ENCODE measurements at regions not wholly inside any gene's neighbourhood (a gene's known extent, or its start where the extent isn't known, plus 50 kb on each side); places are given as distances from the start of the nearest gene placed in this dataset.

- peaks cover 5% of the 10 kb centered on the region for H3K4me1 Mint-ChIP-seq
- Histone ChIP-seq H3K27me3 (ENCODE audit: control insufficient read depth, insufficient read depth, low read length, poor library complexity, severe bottlenecking) (no peaks in the 10 kb centered on the region), H3K9ac (ENCODE audit: extremely low read depth, low read length, poor library complexity, severe bottlenecking) (no peak overlapping the region), H3K4me3 (ENCODE audit: low read length) (no peak overlapping the region), H3K27ac (ENCODE audit: low read depth, low read length) (no peak overlapping the region), H3K9me3 (ENCODE audit: control insufficient read depth, low read length) (peaks cover 1% of the 10 kb centered on the region), H3K4me1 (ENCODE audit: control insufficient read depth, insufficient read depth, low read length) (no peaks in the 10 kb centered on the region), H3K36me3 (ENCODE audit: control insufficient read depth, insufficient read depth, low read length) (no peaks in the 10 kb centered on the region)
- no peak for DNase-seq
- no peak overlapping the region for H3K4me3 Mint-ChIP-seq
- no peaks in the 10 kb centered on the region for H3K36me3 Mint-ChIP-seq (ENCODE audit: low read depth)
- peaks cover 2% of the 10 kb centered on the region for H3K9me3 Mint-ChIP-seq
- H3K27ac Mint-ChIP-seq = no peak overlapping the region
- H3K27me3 Mint-ChIP-seq (ENCODE audit: insufficient read depth) = peaks cover 1% of the 10 kb centered on the region
- TF ChIP-seq, protein P1, sequence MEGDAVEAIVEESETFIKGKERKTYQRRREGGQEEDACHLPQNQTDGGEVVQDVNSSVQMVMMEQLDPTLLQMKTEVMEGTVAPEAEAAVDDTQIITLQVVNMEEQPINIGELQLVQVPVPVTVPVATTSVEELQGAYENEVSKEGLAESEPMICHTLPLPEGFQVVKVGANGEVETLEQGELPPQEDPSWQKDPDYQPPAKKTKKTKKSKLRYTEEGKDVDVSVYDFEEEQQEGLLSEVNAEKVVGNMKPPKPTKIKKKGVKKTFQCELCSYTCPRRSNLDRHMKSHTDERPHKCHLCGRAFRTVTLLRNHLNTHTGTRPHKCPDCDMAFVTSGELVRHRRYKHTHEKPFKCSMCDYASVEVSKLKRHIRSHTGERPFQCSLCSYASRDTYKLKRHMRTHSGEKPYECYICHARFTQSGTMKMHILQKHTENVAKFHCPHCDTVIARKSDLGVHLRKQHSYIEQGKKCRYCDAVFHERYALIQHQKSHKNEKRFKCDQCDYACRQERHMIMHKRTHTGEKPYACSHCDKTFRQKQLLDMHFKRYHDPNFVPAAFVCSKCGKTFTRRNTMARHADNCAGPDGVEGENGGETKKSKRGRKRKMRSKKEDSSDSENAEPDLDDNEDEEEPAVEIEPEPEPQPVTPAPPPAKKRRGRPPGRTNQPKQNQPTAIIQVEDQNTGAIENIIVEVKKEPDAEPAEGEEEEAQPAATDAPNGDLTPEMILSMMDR (conservative IDR thresholded peaks at IDR 0.05) = no peak
- 83 to 92% methylated on average over 1 of the region's 1 CpG for WGBS, 2 experiments (ENCODE audit: insufficient coverage in 1 of 2, insufficient read length in 1 of 2)
These were observed 121.4 kb upstream of the CEP162 start for GRCh38 chr6:84348801-84349200.

DNA sequence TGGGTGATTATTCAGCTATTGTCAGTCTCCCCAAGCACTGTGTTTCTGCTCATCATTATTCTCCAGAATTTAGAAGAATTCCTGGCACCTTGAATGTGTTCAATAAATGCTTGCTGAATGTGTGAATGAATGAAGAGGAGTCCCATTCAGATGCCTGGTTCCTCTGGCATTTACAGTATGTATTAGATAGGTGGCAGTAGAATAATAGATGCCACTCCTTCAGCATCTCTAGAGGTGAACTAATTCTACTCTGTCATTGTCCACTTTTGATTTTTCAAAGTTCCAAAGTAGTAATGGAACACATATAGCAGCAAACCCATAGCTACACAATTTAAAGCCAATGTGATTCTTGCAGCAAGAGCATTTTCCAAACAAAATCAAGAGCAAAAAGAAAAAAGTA lies 118.9 kb upstream of the CEP162 start:
- TF ChIP-seq, protein P1 (conservative IDR thresholded peaks at IDR 0.05) = peak; percentile 55
- no peak overlapping the region for H3K9ac ChIP-seq (ENCODE audit: extremely low read depth, low read length, poor library complexity, severe bottlenecking)

GRCh38 chr6:84344005-84344404 lies 116.6 kb upstream of the CEP162 start:
- no peaks in the 10 kb centered on the region for H3K4me1 ChIP-seq (ENCODE audit: control insufficient read depth, insufficient read depth, low read length)
- TF ChIP-seq, protein P1 (conservative IDR thresholded peaks at IDR 0.05) = no peak
- H3K9me3 ChIP-seq (ENCODE audit: control insufficient read depth, low read length) = peaks cover 18% of the 10 kb centered on the region
- H3K27me3 ChIP-seq (ENCODE audit: control insufficient read depth, insufficient read depth, low read length, poor library complexity, severe bottlenecking) = no peaks in the 10 kb centered on the region
- no peak for DNase-seq
- H3K9me3 Mint-ChIP-seq = peaks cover 1% of the 10 kb centered on the region
- peaks cover 1% of the 10 kb centered on the region for H3K27me3 Mint-ChIP-seq (ENCODE audit: insufficient read depth)
- no peak overlapping the region for H3K27ac Mint-ChIP-seq
- no peaks in the 10 kb centered on the region for H3K4me1 Mint-ChIP-seq
- no peak overlapping the region for H3K27ac ChIP-seq (ENCODE audit: low read depth, low read length)
- H3K4me3 ChIP-seq (ENCODE audit: low read length) = no peak overlapping the region
- H3K36me3 ChIP-seq (ENCODE audit: control insufficient read depth, insufficient read depth, low read length) = no peaks in the 10 kb centered on the region
- H3K9ac ChIP-seq (ENCODE audit: extremely low read depth, low read length, poor library complexity, severe bottlenecking) = no peak overlapping the region
- whole genome bisulfite sequencing, 2 experiments (ENCODE audit: insufficient coverage in 1 of 2, insufficient read length in 1 of 2) = 91 to 100% methylated on average over 3 of the region's 3 CpGs
- H3K4me3 Mint-ChIP-seq = no peak overlapping the region
- no peaks in the 10 kb centered on the region for H3K36me3 Mint-ChIP-seq (ENCODE audit: low read depth)

More for the DNA sequence above, 118.9 kb upstream of the CEP162 start:
- no peaks in the 10 kb centered on the region for H3K27me3 ChIP-seq (ENCODE audit: control insufficient read depth, insufficient read depth, low read length, poor library complexity, severe bottlenecking)
- no peak overlapping the region for H3K27ac Mint-ChIP-seq
- DNase-seq = no peak
- no peak overlapping the region for H3K27ac ChIP-seq (ENCODE audit: low read depth, low read length)
- H3K9me3 ChIP-seq (ENCODE audit: control insufficient read depth, low read length) = no peaks in the 10 kb centered on the region
- peaks cover 1% of the 10 kb centered on the region for H3K27me3 Mint-ChIP-seq (ENCODE audit: insufficient read depth)
- H3K36me3 Mint-ChIP-seq (ENCODE audit: low read depth) = no peaks in the 10 kb centered on the region
- H3K4me3 Mint-ChIP-seq = no peak overlapping the region
- H3K4me1 ChIP-seq (ENCODE audit: control insufficient read depth, insufficient read depth, low read length) = no peaks in the 10 kb centered on the region
- H3K4me3 ChIP-seq (ENCODE audit: low read length) = no peak overlapping the region
- H3K36me3 ChIP-seq (ENCODE audit: control insufficient read depth, insufficient read depth, low read length) = no peaks in the 10 kb centered on the region
- no peaks in the 10 kb centered on the region for H3K9me3 Mint-ChIP-seq
- no peaks in the 10 kb centered on the region for H3K4me1 Mint-ChIP-seq
